ENCODE measurements at regions not wholly inside any gene's neighbourhood (a gene's known extent, or its start where the extent isn't known, plus 50 kb on each side); places are given as distances from the start of the nearest gene placed in this dataset.

- TF ChIP-seq ARID3A (IDR thresholded peaks at IDR 0.05; ENCODE audit: low read depth, low read length) (no peak), ZNF281 (CRISPR knock-in tag; IDR thresholded peaks at IDR 0.05; ENCODE audit: borderline replicate concordance) (no peak), USF2 (IDR thresholded peaks at IDR 0.05; ENCODE audit: low read depth, low read length) (0 out of 2 replicates have a peak, but pooled peaks have one; percentile 5), USF2 (CRISPR knock-in tag; IDR thresholded peaks at IDR 0.05; ENCODE audit: borderline replicate concordance) (no peak; the same call in 1 of the 2 replicates), SMAD3 (CRISPR knock-in tag; IDR thresholded peaks at IDR 0.05) (peak; percentile 40; the same call in 1 of the 2 replicates), ZNF850 (CRISPR knock-in tag; conservative IDR thresholded peaks at IDR 0.05) (no peak)
- TF ChIP-seq, protein P1, sequence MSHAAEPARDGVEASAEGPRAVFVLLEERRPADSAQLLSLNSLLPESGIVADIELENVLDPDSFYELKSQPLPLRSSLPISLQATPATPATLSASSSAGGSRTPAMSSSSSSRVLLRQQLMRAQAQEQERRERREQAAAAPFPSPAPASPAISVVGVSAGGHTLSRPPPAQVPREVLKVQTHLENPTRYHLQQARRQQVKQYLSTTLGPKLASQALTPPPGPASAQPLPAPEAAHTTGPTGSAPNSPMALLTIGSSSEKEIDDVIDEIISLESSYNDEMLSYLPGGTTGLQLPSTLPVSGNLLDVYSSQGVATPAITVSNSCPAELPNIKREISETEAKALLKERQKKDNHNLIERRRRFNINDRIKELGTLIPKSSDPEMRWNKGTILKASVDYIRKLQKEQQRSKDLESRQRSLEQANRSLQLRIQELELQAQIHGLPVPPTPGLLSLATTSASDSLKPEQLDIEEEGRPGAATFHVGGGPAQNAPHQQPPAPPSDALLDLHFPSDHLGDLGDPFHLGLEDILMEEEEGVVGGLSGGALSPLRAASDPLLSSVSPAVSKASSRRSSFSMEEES (CRISPR knock-in tag; IDR thresholded peaks at IDR 0.05): peak; percentile 21; the same call in 1 of the 2 replicates
Observed at GRCh38 chr2:217325816-217326215, 466.0 kb upstream of the TNP1 start (continued).
